ENCODE measurements at regions not wholly inside any gene's neighbourhood (a gene's known extent, or its start where the extent isn't known, plus 50 kb on each side); places are given as distances from the start of the nearest gene placed in this dataset.

DNA sequence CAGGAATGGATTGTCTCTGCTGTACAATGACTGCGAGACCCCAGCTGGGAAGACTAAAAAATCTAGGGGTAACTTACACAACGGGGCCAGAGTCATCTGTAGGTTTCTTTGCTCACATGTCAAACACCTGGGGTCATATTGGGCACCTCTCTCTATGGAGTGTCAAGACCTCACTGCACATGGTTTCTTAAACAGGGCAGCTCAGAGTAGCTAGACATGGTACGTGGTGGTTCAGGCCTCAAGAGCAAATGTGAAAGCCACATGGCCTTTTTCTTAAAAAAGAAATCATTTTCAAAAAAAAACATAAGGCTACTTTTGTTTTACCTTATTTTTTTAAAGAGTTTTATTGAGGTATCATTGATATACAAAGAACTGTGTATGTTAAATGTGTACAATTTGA lies 162.2 kb upstream of the ITGB1 start:
- H3K4me3 ChIP-seq: no peak overlapping the region
- TF ChIP-seq, protein P1, sequence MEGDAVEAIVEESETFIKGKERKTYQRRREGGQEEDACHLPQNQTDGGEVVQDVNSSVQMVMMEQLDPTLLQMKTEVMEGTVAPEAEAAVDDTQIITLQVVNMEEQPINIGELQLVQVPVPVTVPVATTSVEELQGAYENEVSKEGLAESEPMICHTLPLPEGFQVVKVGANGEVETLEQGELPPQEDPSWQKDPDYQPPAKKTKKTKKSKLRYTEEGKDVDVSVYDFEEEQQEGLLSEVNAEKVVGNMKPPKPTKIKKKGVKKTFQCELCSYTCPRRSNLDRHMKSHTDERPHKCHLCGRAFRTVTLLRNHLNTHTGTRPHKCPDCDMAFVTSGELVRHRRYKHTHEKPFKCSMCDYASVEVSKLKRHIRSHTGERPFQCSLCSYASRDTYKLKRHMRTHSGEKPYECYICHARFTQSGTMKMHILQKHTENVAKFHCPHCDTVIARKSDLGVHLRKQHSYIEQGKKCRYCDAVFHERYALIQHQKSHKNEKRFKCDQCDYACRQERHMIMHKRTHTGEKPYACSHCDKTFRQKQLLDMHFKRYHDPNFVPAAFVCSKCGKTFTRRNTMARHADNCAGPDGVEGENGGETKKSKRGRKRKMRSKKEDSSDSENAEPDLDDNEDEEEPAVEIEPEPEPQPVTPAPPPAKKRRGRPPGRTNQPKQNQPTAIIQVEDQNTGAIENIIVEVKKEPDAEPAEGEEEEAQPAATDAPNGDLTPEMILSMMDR (conservative IDR thresholded peaks at IDR 0.05): no peak
- no peak for TF ChIP-seq EZH2 (IDR thresholded peaks at IDR 0.05; ENCODE audit: low read depth)
- no peaks in the 10 kb centered on the region for H3K9me2 ChIP-seq (ENCODE audit: insufficient read depth)
- POLR2A ChIA-PET (ENCODE audit: unreplicated experiment): no interaction called here
- H4K20me1 ChIP-seq (ENCODE audit: insufficient read depth): no peaks in the 10 kb centered on the region
- H3K27me3 ChIP-seq (ENCODE audit: insufficient read depth, low read depth): no peaks in the 10 kb centered on the region
- H3K4me1 ChIP-seq (replicated peaks; ENCODE audit: insufficient read depth): peaks cover 13% of the 10 kb centered on the region; the same call in 1 of the 2 replicates
- H2AFZ ChIP-seq: no peak overlapping the region
- no peak for DNase-seq
- no peaks in the 10 kb centered on the region for H3K36me3 ChIP-seq (ENCODE audit: low read depth)
- H3F3A ChIP-seq (ENCODE audit: insufficient read depth, low read depth): no peaks in the 10 kb centered on the region
- no peaks in the 10 kb centered on the region for H3K9me3 ChIP-seq (ENCODE audit: insufficient read depth, low read depth)
- BruUV-seq (replicated peaks): no TSS peak
- CTCF ChIA-PET: no interaction called here
- intact Hi-C loops (cut with micrococcal nuclease; ENCODE audit: unreplicated experiment): no loop called here
- no peak overlapping the region for H3K27ac ChIP-seq
- no peaks in the 10 kb centered on the region for H3K79me2 ChIP-seq (ENCODE audit: low read depth)
- no peak overlapping the region for H3K4me2 ChIP-seq

DNA sequence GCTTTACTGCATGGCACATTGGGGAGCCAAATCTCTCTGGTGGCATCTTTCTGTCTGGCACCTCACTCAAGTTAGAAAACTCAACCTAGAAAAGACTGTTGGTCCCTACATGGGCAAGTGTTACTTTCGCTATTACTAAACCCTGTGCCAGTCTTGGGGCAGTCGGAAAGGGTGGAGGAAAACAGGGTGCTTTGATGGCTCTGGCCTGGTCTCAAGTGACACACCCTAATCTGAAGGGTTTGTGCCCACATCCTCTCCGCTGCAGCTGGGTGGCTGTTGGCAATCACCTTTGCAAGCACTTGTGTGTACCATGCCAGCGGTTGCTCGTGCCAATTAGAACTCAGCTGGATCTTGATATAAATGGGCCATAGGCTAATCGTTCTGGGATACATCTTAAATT lies 159.8 kb upstream of the ITGB1 start:
- POLR2A ChIA-PET (ENCODE audit: unreplicated experiment): no interaction called here
- Histone ChIP-seq H4K20me1 (ENCODE audit: insufficient read depth) (no peaks in the 10 kb centered on the region), H3K9me2 (ENCODE audit: insufficient read depth) (no peaks in the 10 kb centered on the region), H3F3A (ENCODE audit: insufficient read depth, low read depth) (peaks cover 13% of the 10 kb centered on the region), H3K4me3 (no peak overlapping the region), H2AFZ (no peak overlapping the region), H3K4me1 (replicated peaks; ENCODE audit: insufficient read depth) (peaks cover 37% of the 10 kb centered on the region), H3K9me3 (ENCODE audit: insufficient read depth, low read depth) (no peaks in the 10 kb centered on the region), H3K36me3 (ENCODE audit: low read depth) (no peaks in the 10 kb centered on the region), H3K27ac (no peak overlapping the region), H3K4me2 (no peak overlapping the region), H3K79me2 (ENCODE audit: low read depth) (no peaks in the 10 kb centered on the region), H3K27me3 (ENCODE audit: insufficient read depth, low read depth) (no peaks in the 10 kb centered on the region)
- TF ChIP-seq, protein P1 (conservative IDR thresholded peaks at IDR 0.05): no peak
- no peak for TF ChIP-seq EZH2 (IDR thresholded peaks at IDR 0.05; ENCODE audit: low read depth)
- no TSS peak for BruUV-seq (replicated peaks)
- CTCF ChIA-PET: no interaction called here
- intact Hi-C loops (cut with micrococcal nuclease; ENCODE audit: unreplicated experiment): no loop called here
- no peak for DNase-seq

DNA sequence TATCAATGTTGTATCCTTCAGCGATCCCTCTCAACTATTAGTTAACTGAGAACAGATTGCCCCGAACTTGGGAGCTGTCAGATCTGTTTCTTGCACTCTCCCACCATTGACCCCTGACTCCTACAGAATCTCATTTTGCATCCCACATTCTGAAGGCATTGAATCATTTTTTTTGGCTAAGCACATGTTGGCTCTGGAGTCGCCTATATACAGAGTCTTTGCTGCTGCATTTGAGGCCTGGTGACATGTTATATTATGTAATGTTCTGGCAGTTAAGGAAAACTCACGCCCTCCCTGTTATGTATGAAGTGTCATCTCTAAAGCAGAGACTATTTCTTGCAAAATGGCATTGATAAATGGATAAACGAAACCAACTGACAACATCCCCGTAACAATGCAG lies 159.2 kb upstream of the ITGB1 start:
- H3K36me3 ChIP-seq (ENCODE audit: low read depth): no peaks in the 10 kb centered on the region
- no peak for TF ChIP-seq EZH2 (IDR thresholded peaks at IDR 0.05; ENCODE audit: low read depth)
- TF ChIP-seq, protein P1 (conservative IDR thresholded peaks at IDR 0.05): no peak
- H2AFZ ChIP-seq: no peak overlapping the region
- no peak overlapping the region for H3K4me2 ChIP-seq
- H3K9me3 ChIP-seq (ENCODE audit: insufficient read depth, low read depth): no peaks in the 10 kb centered on the region
- no TSS peak for BruUV-seq (replicated peaks)
- H3K79me2 ChIP-seq (ENCODE audit: low read depth): no peaks in the 10 kb centered on the region
- peaks cover 37% of the 10 kb centered on the region for H3K4me1 ChIP-seq (replicated peaks; ENCODE audit: insufficient read depth)
- H3K27me3 ChIP-seq (ENCODE audit: insufficient read depth, low read depth): no peaks in the 10 kb centered on the region
- ChIA-PET POLR2A (ENCODE audit: unreplicated experiment) (no interaction called here), CTCF (no interaction called here)
- intact Hi-C loops (cut with micrococcal nuclease; ENCODE audit: unreplicated experiment): no loop called here
- no peaks in the 10 kb centered on the region for H4K20me1 ChIP-seq (ENCODE audit: insufficient read depth)
- H3K9me2 ChIP-seq (ENCODE audit: insufficient read depth): no peaks in the 10 kb centered on the region
- peaks cover 13% of the 10 kb centered on the region for H3F3A ChIP-seq (ENCODE audit: insufficient read depth, low read depth)
- DNase-seq: no peak
- no peak overlapping the region for H3K27ac ChIP-seq
- H3K4me3 ChIP-seq: no peak overlapping the region

Measured in PC-9 (cell line).